ENCODE measurements at regions not wholly inside any gene's neighbourhood (a gene's known extent, or its start where the extent isn't known, plus 50 kb on each side); places are given as distances from the start of the nearest gene placed in this dataset.

DNA sequence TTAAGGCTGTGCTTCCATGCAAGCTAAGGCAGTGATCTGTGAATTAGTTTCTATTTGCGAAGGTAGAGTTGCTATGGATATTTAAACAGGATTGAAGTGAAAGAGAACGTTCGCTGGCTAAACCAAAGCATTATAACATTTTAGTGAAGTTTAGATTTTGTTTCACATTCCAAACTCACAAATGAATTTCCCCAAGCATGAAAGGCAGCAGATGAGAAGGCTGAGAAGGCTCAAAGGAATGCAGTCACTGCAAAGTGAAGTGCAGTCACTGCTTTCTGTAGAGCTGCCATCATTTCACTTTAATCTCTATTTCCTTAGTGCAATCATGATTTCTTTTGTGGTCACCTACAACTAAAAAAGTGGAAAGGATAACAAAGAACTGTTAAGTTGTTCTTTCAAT, 334.7 kb upstream of the NR3C2 start:
- no peaks in the 10 kb centered on the region for H3K36me3 ChIP-seq
- DNase-seq = no peak
- intact Hi-C loops (cut with DNase I; ENCODE audit: low total_unique reads) = no loop called here
- no peak for TF ChIP-seq POLR2A (IDR thresholded peaks at IDR 0.05)
- TF ChIP-seq, protein P1, sequence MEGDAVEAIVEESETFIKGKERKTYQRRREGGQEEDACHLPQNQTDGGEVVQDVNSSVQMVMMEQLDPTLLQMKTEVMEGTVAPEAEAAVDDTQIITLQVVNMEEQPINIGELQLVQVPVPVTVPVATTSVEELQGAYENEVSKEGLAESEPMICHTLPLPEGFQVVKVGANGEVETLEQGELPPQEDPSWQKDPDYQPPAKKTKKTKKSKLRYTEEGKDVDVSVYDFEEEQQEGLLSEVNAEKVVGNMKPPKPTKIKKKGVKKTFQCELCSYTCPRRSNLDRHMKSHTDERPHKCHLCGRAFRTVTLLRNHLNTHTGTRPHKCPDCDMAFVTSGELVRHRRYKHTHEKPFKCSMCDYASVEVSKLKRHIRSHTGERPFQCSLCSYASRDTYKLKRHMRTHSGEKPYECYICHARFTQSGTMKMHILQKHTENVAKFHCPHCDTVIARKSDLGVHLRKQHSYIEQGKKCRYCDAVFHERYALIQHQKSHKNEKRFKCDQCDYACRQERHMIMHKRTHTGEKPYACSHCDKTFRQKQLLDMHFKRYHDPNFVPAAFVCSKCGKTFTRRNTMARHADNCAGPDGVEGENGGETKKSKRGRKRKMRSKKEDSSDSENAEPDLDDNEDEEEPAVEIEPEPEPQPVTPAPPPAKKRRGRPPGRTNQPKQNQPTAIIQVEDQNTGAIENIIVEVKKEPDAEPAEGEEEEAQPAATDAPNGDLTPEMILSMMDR (IDR thresholded peaks at IDR 0.05 in 4 of 5, conservative IDR thresholded peaks at IDR 0.05 in 1 of 5) = no peak
- ATAC-seq = no peak
- no peaks in the 10 kb centered on the region for H3K9me3 ChIP-seq
- no peak overlapping the region for H3K4me3 ChIP-seq
- in situ Hi-C loops (cut with MboI; ENCODE audit: low sequenced_read_pairs in 4 of 4) = no loop called here
- H3K4me1 ChIP-seq = no peaks in the 10 kb centered on the region
- no peak overlapping the region for H3K27ac ChIP-seq
- no peaks in the 10 kb centered on the region for H3K27me3 ChIP-seq

GRCh38 chr4:148774134-148774533, 331.9 kb upstream of the NR3C2 start:
- Histone ChIP-seq H3K27ac (no peak overlapping the region), H3K4me3 (no peak overlapping the region), H3K9me3 (no peaks in the 10 kb centered on the region), H3K27me3 (no peaks in the 10 kb centered on the region), H3K4me1 (no peaks in the 10 kb centered on the region), H3K36me3 (no peaks in the 10 kb centered on the region)
- intact Hi-C loops (cut with DNase I; ENCODE audit: low total_unique reads) (no loop called here), in situ Hi-C loops (cut with MboI; ENCODE audit: low sequenced_read_pairs in 4 of 4) (no loop called here)
- TF ChIP-seq POLR2A (IDR thresholded peaks at IDR 0.05) = no peak
- TF ChIP-seq, protein P1 (IDR thresholded peaks at IDR 0.05 in 4 of 5, conservative IDR thresholded peaks at IDR 0.05 in 1 of 5) = no peak
- DNase-seq (no peak), ATAC-seq (no peak)

DNA sequence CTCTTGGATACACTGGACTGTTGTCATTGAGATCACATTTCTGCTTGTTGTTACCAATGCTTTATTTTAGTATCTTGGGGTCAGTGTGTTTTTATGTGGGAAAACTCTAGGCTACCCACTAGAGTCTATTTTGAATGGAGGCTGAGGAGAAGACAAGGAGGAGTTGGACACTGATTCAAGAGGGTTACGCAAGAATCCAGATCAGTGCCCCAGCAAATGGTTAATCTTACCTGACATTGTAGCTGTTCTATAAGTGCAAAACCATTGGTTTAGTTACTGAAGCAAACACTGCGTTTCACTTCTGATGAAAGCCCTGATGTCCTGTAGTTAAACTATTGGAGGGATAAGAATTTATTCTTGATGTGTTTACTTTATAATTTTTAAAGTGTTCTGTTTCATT, 331.1 kb upstream of the NR3C2 start:
- no peak overlapping the region for H3K4me3 ChIP-seq
- H3K36me3 ChIP-seq = no peaks in the 10 kb centered on the region
- intact Hi-C loops (cut with DNase I; ENCODE audit: low total_unique reads) = no loop called here
- H3K27ac ChIP-seq = no peak overlapping the region
- H3K9me3 ChIP-seq = no peaks in the 10 kb centered on the region
- no peaks in the 10 kb centered on the region for H3K27me3 ChIP-seq
- no peak for DNase-seq
- no peak for ATAC-seq
- no peak for TF ChIP-seq POLR2A (IDR thresholded peaks at IDR 0.05)
- TF ChIP-seq, protein P1 (IDR thresholded peaks at IDR 0.05 in 4 of 5, conservative IDR thresholded peaks at IDR 0.05 in 1 of 5) = no peak
- no peaks in the 10 kb centered on the region for H3K4me1 ChIP-seq
- in situ Hi-C loops (cut with MboI; ENCODE audit: low sequenced_read_pairs in 4 of 4) = no loop called here

DNA sequence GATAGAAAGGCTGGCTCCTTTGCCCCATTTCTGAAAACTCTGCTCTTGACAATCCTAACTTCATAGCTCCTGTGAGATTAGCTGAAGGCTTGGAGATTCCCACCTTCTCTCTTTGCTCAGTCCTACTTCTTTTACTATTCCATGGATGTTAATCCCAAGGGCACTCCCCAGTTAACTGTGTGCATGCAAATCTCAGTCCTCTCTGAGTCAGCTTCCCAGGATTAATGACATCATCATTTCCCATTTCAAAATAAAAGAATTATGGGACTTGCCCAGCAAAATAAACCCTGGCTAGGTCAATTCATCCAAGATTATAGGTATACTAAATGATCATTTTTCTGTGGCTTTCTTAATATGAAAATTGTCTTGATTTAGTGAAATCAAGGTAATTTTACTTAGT, 328.6 kb upstream of the NR3C2 start:
- intact Hi-C loops (cut with DNase I; ENCODE audit: low total_unique reads) (no loop called here), in situ Hi-C loops (cut with MboI; ENCODE audit: low sequenced_read_pairs in 4 of 4) (no loop called here)
- Histone ChIP-seq H3K9me3 (no peaks in the 10 kb centered on the region), H3K4me3 (no peak overlapping the region), H3K4me1 (no peaks in the 10 kb centered on the region), H3K36me3 (no peaks in the 10 kb centered on the region), H3K27ac (no peak overlapping the region), H3K27me3 (no peaks in the 10 kb centered on the region)
- no peak for TF ChIP-seq POLR2A (IDR thresholded peaks at IDR 0.05)
- TF ChIP-seq, protein P1 (IDR thresholded peaks at IDR 0.05 in 4 of 5, conservative IDR thresholded peaks at IDR 0.05 in 1 of 5) = no peak
- DNase-seq = no peak
- no peak for ATAC-seq

- Histone ChIP-seq H3K4me1 (no peaks in the 10 kb centered on the region), H3K27me3 (no peaks in the 10 kb centered on the region), H3K9me3 (no peaks in the 10 kb centered on the region), H3K4me3 (no peak overlapping the region), H3K27ac (no peak overlapping the region), H3K36me3 (no peaks in the 10 kb centered on the region)
- no peak for ATAC-seq
- intact Hi-C loops (cut with DNase I; ENCODE audit: low total_unique reads) (no loop called here), in situ Hi-C loops (cut with MboI; ENCODE audit: low sequenced_read_pairs in 4 of 4) (no loop called here)
- no peak for DNase-seq
- TF ChIP-seq, protein P1 (IDR thresholded peaks at IDR 0.05 in 4 of 5, conservative IDR thresholded peaks at IDR 0.05 in 1 of 5) = no peak
- no peak for TF ChIP-seq POLR2A (IDR thresholded peaks at IDR 0.05)
Observed at GRCh38 chr4:148770377-148770776, 328.2 kb upstream of the NR3C2 start.

All from gastrocnemius medialis (tissue), 4 donors.